Common myeloid progenitor, CD34-positive (primary cell): ENCODE measurements at regions not wholly inside any gene's neighbourhood (a gene's known extent, or its start where the extent isn't known, plus 50 kb on each side); places are given as distances from the start of the nearest gene placed in this dataset.

Experiments used
- CTCF ChIA-PET: fragments of 350-600 bp; sonication (Branson Sonifier 250); formaldehyde crosslinking; loops from one replicate; lab custom pipeline; 2021; ENCODE audit warnings: antibody characterized with exemption; lab: Charles Lee
- POLR2A ChIA-PET: fragments of 350-600 bp; sonication (Branson Sonifier 250); formaldehyde crosslinking; loops from one replicate; lab custom pipeline; 2021; ENCODE audit warnings: antibody characterized with exemption; lab: Charles Lee
- DNase-seq, 3 donors: peaks; one replicate each; pipeline versions ENCODE4 v3.0.0 to v3.0.0-alpha.2; 2013
- H3K27ac ChIP-seq, 2 experiments: 1 replicate in 1 of 2; 2 replicates in 1 of 2; pipeline ENCODE4 v1.7.0; 2013; ENCODE audit warnings: inconsistent platforms in 2 of 2, low read length in 2 of 2, mild to moderate bottlenecking in 2 of 2, low read depth in 1 of 2, moderate library complexity in 1 of 2; ENCODE audit not compliant: severe bottlenecking in 2 of 2, insufficient read depth in 1 of 2, poor library complexity in 1 of 2
- H3K27me3 ChIP-seq, 5 experiments: replicated peaks in 2 of 5; 1 replicate in 3 of 5; 2 replicates in 2 of 5; pipeline versions ENCODE4 v1.6.1 to v1.7.0; 2013; ENCODE audit warnings: low read length in 4 of 5, mild to moderate bottlenecking in 2 of 5, moderate library complexity in 2 of 5, inconsistent platforms in 1 of 5; ENCODE audit not compliant: insufficient read depth in 5 of 5, control insufficient read depth in 4 of 5
- H3K36me3 ChIP-seq, 4 experiments: 1 replicate in 2 of 4; 2 replicates in 2 of 4; pipeline versions ENCODE4 v1.6.1 to v1.7.0; 2013; ENCODE audit warnings: low read length in 3 of 4, control low read depth in 1 of 4, mild to moderate bottlenecking in 1 of 4; ENCODE audit not compliant: control insufficient read depth in 4 of 4, insufficient read depth in 4 of 4
- H3K4me1 ChIP-seq, 4 experiments: 1 replicate in 3 of 4; 2 replicates in 1 of 4; pipeline versions ENCODE4 v1.6.1 to v1.7.1; 2013; ENCODE audit warnings: low read length in 3 of 4, mild to moderate bottlenecking in 3 of 4, control low read depth in 1 of 4, inconsistent platforms in 1 of 4, moderate library complexity in 1 of 4; ENCODE audit not compliant: control insufficient read depth in 4 of 4, insufficient read depth in 4 of 4; ENCODE audit errors: control extremely low read depth in 1 of 4
- H3K4me3 ChIP-seq, 7 experiments: 1 replicate in 4 of 7; 2 replicates in 3 of 7; pipeline versions ENCODE4 v1.5.1 to v1.7.0; 2013; ENCODE audit warnings: mild to moderate bottlenecking in 7 of 7, low read length in 6 of 7, moderate library complexity in 6 of 7, inconsistent platforms in 2 of 7, low read depth in 2 of 7, control low read depth in 1 of 7; ENCODE audit not compliant: insufficient read depth in 4 of 7, control insufficient read depth in 1 of 7; ENCODE audit errors: extremely low read depth in 1 of 7
- H3K9me3 ChIP-seq, 5 experiments: 1 replicate in 4 of 5; 2 replicates in 1 of 5; pipeline versions ENCODE4 v1.6.1 to v1.7.1; 2013; ENCODE audit warnings: low read length in 4 of 5, mild to moderate bottlenecking in 2 of 5, inconsistent platforms in 1 of 5, low read depth in 1 of 5, moderate library complexity in 1 of 5; ENCODE audit not compliant: control insufficient read depth in 4 of 5, insufficient read depth in 2 of 5; ENCODE audit errors: control extremely low read depth in 1 of 5
- WGBS: methylation state at CpG from one replicate; pipeline ENCODE4 v1.1.5; 2013; ENCODE audit not compliant: insufficient coverage; 5-methylcytosine and 5-hydroxymethylcytosine counted together

DNA sequence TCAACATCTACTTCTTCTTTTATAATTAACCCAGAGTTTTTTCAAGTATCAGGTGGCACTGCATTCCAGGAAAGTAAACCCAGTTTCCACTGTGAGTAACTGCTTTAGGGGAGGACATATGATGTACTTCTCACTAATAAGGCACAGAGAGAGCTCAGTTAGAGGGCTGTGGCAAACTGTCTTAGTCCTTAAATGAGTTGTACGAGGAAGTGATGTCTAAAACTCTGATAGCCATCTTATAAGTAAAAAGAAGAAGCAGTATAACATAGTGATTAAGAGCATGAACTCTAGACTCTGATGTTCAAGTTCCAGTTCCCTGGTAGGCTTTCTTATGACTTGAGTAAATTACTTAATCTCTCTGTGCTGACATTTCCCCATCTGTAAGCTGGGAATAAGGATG is 58.7 kb upstream of the PTGS2 start:
- Histone ChIP-seq H3K9me3 (no peaks in the 10 kb centered on the region), H3K4me3 (no peak overlapping the region), H3K4me1 (peaks cover 0 to 7% (median under 1%) of the 10 kb centered on the region in 4 experiments), H3K27me3 (no peaks in the 10 kb centered on the region), H3K27ac (no peak overlapping the region), H3K36me3 (no peaks in the 10 kb centered on the region)
- DNase-seq = peak in 2 of 3 donors; percentile 59 to 72
- POLR2A ChIA-PET = no interaction called here
- CTCF ChIA-PET = interaction anchor here (0.9 to 1.5 kb wide), 3 partner anchors 8 to 24 kb away, joined by 3 to 4 read pairs (median 3); no protein-coding TSS in a partner anchor
- WGBS = 25% methylated on average over 1 of the region's 1 CpG

DNA sequence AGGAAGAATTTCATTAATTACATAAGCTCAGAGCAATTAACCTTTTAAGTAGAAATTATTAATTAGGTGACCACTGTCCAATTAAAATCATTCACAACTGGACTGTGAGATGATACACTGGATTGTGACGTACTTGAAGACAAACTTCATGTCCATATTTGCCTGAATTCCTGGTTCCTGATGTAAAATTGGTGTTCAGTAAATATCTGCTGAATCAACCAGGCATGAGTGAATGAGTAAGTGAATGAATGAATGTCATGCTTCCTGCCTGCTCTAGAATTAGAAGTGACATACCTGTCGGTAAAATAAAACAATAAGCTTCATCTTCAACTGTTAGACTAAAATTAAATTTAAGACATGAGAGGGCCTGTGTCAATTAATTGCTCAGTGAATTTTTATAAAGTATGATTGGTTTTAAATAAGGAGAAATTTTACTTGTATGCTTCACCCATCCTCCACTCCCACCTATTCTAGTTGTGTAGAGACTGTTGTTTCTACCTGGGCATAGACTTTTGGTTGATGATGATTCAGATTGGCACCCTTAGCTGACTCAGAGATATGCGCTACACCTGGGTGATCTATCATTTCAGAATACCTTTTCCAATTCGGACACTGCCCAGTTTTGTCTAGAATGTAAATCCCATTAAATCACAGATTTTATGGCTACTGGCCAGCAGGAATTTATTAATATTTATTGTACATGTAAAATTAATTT is 56.9 kb upstream of the PTGS2 start:
- DNase-seq = no peak
- peaks cover 0 to 7% (median under 1%) of the 10 kb centered on the region in 4 experiments for H3K4me1 ChIP-seq
- H3K27me3 ChIP-seq = no peaks in the 10 kb centered on the region
- H3K27ac ChIP-seq = no peak overlapping the region
- no peaks in the 10 kb centered on the region for H3K9me3 ChIP-seq
- H3K4me3 ChIP-seq = no peak overlapping the region
- WGBS = 100% methylated on average over 3 of the region's 4 CpGs
- CTCF ChIA-PET = interaction anchor here (1.2 kb wide), 2 partner anchors 11 kb away, joined by 3 to 4 read pairs; no protein-coding TSS in a partner anchor
- H3K36me3 ChIP-seq = no peaks in the 10 kb centered on the region
- POLR2A ChIA-PET = no interaction called here

DNA sequence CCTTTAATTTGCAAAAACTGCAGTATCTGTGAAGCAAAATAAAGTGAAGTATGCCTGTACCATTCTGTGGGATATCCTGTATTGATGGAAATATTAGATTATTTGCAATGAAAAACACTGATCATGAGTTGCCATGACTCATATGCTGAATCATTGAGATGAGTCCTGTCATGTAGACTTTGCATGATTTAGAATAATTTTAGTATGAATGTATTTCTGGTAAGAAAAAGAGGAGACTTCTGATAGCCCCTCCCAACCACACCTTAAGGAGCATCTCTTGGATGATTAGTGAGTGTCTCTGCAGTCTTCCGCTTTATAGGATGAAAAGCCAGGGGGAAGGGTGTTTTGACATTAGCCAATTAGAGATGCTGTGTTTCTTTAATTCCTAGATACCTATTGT is 55.2 kb upstream of the PTGS2 start:
- H3K27ac ChIP-seq = no peak overlapping the region
- DNase-seq = peak in 1 of 3 donors; percentile 21
- WGBS = no CpG with 5 or more reads among the region's 1 CpG

DNA sequence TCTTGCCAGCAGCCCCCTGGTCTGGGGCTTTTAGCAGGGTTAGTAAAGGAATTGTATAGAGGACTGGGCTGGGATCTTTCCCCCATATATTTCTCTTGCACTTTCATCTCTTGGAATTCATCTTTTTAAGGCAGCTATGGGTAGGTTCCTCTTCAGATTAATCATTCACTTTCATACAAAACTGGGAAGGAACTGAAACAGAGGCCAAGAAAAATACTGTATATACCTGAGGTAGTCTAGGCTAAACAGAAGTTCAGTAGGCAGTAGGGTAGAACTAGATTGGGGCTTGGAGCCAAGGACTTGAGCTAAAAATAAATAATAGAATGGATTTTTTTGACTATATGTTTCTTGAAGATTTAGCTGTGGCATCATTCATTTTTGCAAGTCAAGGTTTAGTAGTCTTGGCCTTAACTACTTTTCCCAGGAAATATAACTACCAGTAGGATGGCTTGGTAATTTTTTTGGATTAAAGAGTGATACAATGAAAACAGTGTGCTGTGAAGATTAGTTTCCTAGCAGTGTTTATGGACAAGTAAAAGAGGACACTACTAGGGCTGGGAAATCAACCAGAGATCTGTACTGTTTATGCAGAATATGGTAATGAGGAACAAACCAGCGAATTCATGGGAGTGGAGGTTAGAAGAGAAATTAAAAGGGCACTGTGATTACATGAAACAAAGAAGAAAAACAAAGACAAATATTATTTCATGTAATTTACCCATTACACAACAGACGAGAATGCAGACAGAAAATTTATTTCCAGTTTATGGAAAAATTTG is 50.9 kb upstream of the PTGS2 start:
- no CpG with 5 or more reads among the region's 2 CpGs for WGBS
- no peaks in the 10 kb centered on the region for H3K36me3 ChIP-seq
- no peaks in the 10 kb centered on the region for H3K27me3 ChIP-seq
- no peak overlapping the region for H3K4me3 ChIP-seq
- CTCF ChIA-PET = interaction anchor here (0.8 to 1.0 kb wide), 2 partner anchors 8 kb away, joined by 4 read pairs; no protein-coding TSS in a partner anchor
- no peak for DNase-seq
- peaks cover 0 to 5% (median 0%) of the 10 kb centered on the region in 5 experiments for H3K9me3 ChIP-seq
- no peak overlapping the region for H3K27ac ChIP-seq
- POLR2A ChIA-PET = no interaction called here
- no peaks in the 10 kb centered on the region for H3K4me1 ChIP-seq

More for the DNA sequence above, 55.2 kb upstream of the PTGS2 start:
- Histone ChIP-seq H3K27me3 (no peaks in the 10 kb centered on the region), H3K4me3 (no peak overlapping the region), H3K36me3 (no peaks in the 10 kb centered on the region), H3K4me1 (peaks cover 0 to 7% (median under 1%) of the 10 kb centered on the region in 4 experiments), H3K9me3 (no peaks in the 10 kb centered on the region)
- POLR2A ChIA-PET = no interaction called here
- CTCF ChIA-PET = interaction anchor here (1.2 kb wide), 1 partner anchor 10 kb away, joined by 3 read pairs; no protein-coding TSS in a partner anchor
